ENCODE measurements at regions not wholly inside any gene's neighbourhood (a gene's known extent, or its start where the extent isn't known, plus 50 kb on each side); places are given as distances from the start of the nearest gene placed in this dataset.
"Not testable (repeated sequence)": the region's sequence is repeated elsewhere in the genome, so short reads cannot be mapped to it uniquely, and the experiment has no call there.

GRCh38 chr10:5268743-5269142 lies 72.1 kb downstream of the AKR1C4 start:
- ATAC-seq (replicated peaks in 6 of 8), result no peak
- Histone ChIP-seq H3K27ac (no peak overlapping the region), H3K4me1 (replicated peaks in 1 of 2) (no peaks in the 10 kb centered on the region), H3K4me3 (no peak overlapping the region)
- 0 to 80% (median 43%) methylated on average over 1 of the region's 1 CpG; no CpG with 5 or more reads in 3 of the 10 experiments for WGBS, 10 experiments
- in situ Hi-C loops (cut with MboI; ENCODE audit: low pct_unique_long_range_greater_than_20kb in 2 of 9, low sequenced_read_pairs in 9 of 9, unreplicated experiment in 9 of 9), result no loop called here

- Histone ChIP-seq H3K4me1 (replicated peaks in 1 of 2) (no peaks in the 10 kb centered on the region), H3K27ac (no peak overlapping the region), H3K4me3 (no peak overlapping the region)
- in situ Hi-C loops (cut with MboI; ENCODE audit: low pct_unique_long_range_greater_than_20kb in 2 of 9, low sequenced_read_pairs in 9 of 9, unreplicated experiment in 9 of 9), result no loop called here
- ATAC-seq (replicated peaks in 6 of 8), result no peak
Measured at GRCh38 chr10:5269791-5270190, 73.2 kb downstream of the AKR1C4 start.

- Histone ChIP-seq H3K4me1 (replicated peaks in 1 of 2) (no peaks in the 10 kb centered on the region), H3K27ac (no peak overlapping the region), H3K4me3 (no peak overlapping the region)
- ATAC-seq (replicated peaks in 6 of 8), result no peak
- in situ Hi-C loops (cut with MboI; ENCODE audit: low pct_unique_long_range_greater_than_20kb in 2 of 9, low sequenced_read_pairs in 9 of 9, unreplicated experiment in 9 of 9), result no loop called here
- WGBS, 10 experiments, result 60 to 100% (median 94%) methylated on average over 1 of the region's 1 CpG; no CpG with 5 or more reads in 6 of the 10 experiments
Measured at GRCh38 chr10:5271526-5271925, 74.9 kb downstream of the AKR1C4 start.

GRCh38 chr10:5272065-5272803 lies 75.6 kb downstream of the AKR1C4 start:
- Histone ChIP-seq H3K27ac (no peak overlapping the region), H3K4me1 (replicated peaks in 1 of 2) (no peaks in the 10 kb centered on the region), H3K4me3 (no peak overlapping the region)
- ATAC-seq (replicated peaks in 6 of 8), result no peak
- WGBS, 10 experiments, result 20 to 100% (median 85%) methylated on average over 1 to 3 of the region's 3 CpGs; no CpG with 5 or more reads in 2 of the 10 experiments
- in situ Hi-C loops (cut with MboI; ENCODE audit: low pct_unique_long_range_greater_than_20kb in 2 of 9, low sequenced_read_pairs in 9 of 9, unreplicated experiment in 9 of 9), result no loop called here

DNA sequence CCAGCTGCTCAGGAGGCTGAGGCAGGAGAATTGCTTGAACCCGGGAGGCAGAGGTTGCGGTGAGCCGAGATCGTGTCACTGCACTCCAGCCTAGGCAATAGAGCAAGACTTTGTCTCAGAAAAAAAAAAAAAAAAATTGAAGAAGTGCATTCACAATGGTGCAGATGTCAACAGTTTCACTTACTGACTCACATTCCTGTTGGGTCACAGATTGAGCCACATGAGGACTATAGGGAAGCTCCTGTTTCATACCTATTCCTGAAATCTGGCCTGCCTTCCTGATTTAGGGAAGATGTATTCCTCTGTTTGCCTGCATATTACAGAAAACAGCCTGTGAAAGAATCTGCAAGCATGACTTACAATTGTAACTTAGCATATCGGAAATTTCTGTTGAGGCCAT lies 78.2 kb downstream of the AKR1C4 start:
- Histone ChIP-seq H3K27ac (no peak overlapping the region), H3K4me1 (replicated peaks in 1 of 2) (no peaks in the 10 kb centered on the region), H3K4me3 (no peak overlapping the region)
- in situ Hi-C loops (cut with MboI; ENCODE audit: low pct_unique_long_range_greater_than_20kb in 2 of 9, low sequenced_read_pairs in 9 of 9, unreplicated experiment in 9 of 9), result loop anchor here in 1 of 9 experiments (25.0 kb wide), 1 partner anchor 437 kb away; the partner anchor contains the start of gene AKR1E2
- no peak for ATAC-seq (replicated peaks in 6 of 8)
- WGBS, 10 experiments, result 82 to 100% (median 100%) methylated on average over 1 to 5 of the region's 5 CpGs; no CpG with 5 or more reads in 5 of the 10 experiments

GRCh38 chr10:5281356-5281755 lies 83.4 kb upstream of the UCN3 start:
- 0 to 100% (median 79%) methylated on average over 1 to 2 of the region's 2 CpGs for WGBS, 10 experiments
- no peak for ATAC-seq (replicated peaks in 6 of 8)
- H3K27ac ChIP-seq, result no peak overlapping the region
- in situ Hi-C loops (cut with MboI; ENCODE audit: low pct_unique_long_range_greater_than_20kb in 2 of 9, low sequenced_read_pairs in 9 of 9, unreplicated experiment in 9 of 9), result loop anchor here in 2 of 9 experiments (10.0 to 25.0 kb wide), 2 partner anchors 187 to 444 kb away; partner anchors contain the start of genes AKR1C3 (in 1 of the 2) and AKR1E2 (in 1 of the 2)
- H3K4me3 ChIP-seq, result no peak overlapping the region
- peaks cover 8 to 14% of the 10 kb centered on the region in 2 donors for H3K4me1 ChIP-seq (replicated peaks in 1 of 2)

DNA sequence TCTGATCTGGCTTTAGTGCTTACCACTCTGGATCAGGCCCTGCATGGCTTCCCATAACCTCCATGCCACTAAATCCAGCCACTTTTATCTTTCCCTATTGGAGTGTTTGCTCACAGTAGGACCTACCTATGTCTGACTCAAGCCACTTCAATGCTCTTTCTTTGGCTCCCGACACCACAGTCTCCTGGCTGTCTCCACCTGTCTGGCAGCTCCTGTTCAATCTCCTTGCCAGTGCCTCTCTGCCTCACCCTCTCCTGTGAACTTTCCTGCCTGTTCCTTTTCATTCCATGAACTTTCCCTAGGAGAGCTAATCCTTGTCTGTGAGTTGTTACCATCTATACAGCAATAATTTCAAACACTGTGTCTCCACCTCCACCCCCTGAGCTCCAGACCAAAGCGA lies 82.6 kb upstream of the UCN3 start:
- in situ Hi-C loops (cut with MboI; ENCODE audit: low pct_unique_long_range_greater_than_20kb in 2 of 9, low sequenced_read_pairs in 9 of 9, unreplicated experiment in 9 of 9), result loop anchor here in 2 of 9 experiments (10.0 to 25.0 kb wide), 2 partner anchors 187 to 445 kb away; partner anchors contain the start of genes AKR1C3 (in 1 of the 2) and AKR1E2 (in 1 of the 2)
- WGBS, 10 experiments, result 64 to 100% (median 87%) methylated on average over 1 to 2 of the region's 2 CpGs; no CpG with 5 or more reads in 3 of the 10 experiments
- H3K27ac ChIP-seq, result no peak overlapping the region
- H3K4me1 ChIP-seq (replicated peaks in 1 of 2), result peaks cover 8 to 14% of the 10 kb centered on the region in 2 donors
- no peak overlapping the region for H3K4me3 ChIP-seq
- ATAC-seq (replicated peaks in 6 of 8), result no peak

DNA sequence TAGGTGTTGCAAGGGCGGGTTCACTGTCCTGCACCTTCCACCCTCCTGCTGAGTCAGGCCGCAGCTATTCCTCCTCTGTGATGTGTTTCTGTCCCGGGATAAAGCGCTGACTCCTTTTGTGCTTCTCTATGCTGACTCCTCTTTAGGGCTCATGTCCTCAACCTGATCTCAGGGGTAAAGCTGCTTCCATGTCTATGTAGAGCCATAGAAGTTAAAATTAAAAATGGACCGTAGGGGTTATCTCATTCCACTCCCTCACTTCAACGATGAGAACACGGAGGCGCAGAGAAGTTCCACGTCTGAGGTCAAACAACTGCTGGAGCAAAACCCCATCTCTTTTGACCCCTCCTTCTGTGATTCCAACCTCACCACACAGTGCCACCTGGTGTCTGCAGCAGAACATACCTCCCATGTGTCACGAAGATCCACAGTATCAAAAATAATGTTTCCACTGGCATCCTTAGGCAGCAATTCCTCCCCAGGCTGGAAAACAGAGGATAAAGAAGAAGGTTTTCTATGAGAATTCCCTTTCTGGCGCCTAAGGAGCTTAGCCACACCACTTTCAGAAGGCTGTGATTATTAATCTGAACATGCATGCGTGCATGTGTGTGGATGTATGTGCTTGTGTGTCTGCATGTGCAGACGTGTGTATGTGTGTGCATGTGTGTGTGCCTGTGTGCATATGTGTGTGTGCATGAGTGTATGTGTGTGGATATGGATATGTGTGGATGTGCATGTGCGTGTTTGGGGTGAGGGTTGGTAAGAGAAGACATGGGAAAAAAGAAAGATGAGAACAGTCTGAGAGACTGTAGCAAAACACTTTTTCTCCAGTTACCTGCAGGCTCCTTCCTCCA lies 81.2 kb upstream of the UCN3 start:
- in situ Hi-C loops (cut with MboI; ENCODE audit: low pct_unique_long_range_greater_than_20kb in 2 of 9, low sequenced_read_pairs in 9 of 9, unreplicated experiment in 9 of 9), result loop anchor here in 2 of 9 experiments (10.0 to 25.0 kb wide), 2 partner anchors 189 to 446 kb away; partner anchors contain the start of genes AKR1C3 (in 1 of the 2) and AKR1E2 (in 1 of the 2)
- Histone ChIP-seq H3K27ac (no peak overlapping the region), H3K4me1 (replicated peaks in 1 of 2) (peaks cover 8 to 14% of the 10 kb centered on the region in 2 donors), H3K4me3 (no peak overlapping the region)
- 0 to 80% (median 36%) methylated on average over 2 to 11 of the region's 14 CpGs; no CpG with 5 or more reads in 2 of the 10 experiments for WGBS, 10 experiments
- peak in 7 of 8 experiments; percentile 45 to 96 (median 51) for ATAC-seq (replicated peaks in 6 of 8)

GRCh38 chr10:5284311-5285057 lies 80.3 kb upstream of the UCN3 start:
- 0 to 100% (median 65%) methylated on average over 1 to 7 of the region's 9 CpGs for WGBS, 10 experiments
- in situ Hi-C loops (cut with MboI; ENCODE audit: low pct_unique_long_range_greater_than_20kb in 2 of 9, low sequenced_read_pairs in 9 of 9, unreplicated experiment in 9 of 9), result loop anchor here in 2 of 9 experiments (10.0 to 25.0 kb wide), 2 partner anchors 190 to 447 kb away; partner anchors contain the start of genes AKR1C3 (in 1 of the 2) and AKR1E2 (in 1 of the 2)
- peaks cover 8 to 14% of the 10 kb centered on the region in 2 donors for H3K4me1 ChIP-seq (replicated peaks in 1 of 2)
- H3K4me3 ChIP-seq, result no peak overlapping the region
- peak; percentile 37 to 95 (median 93) for ATAC-seq (replicated peaks in 6 of 8)
- peak overlapping the region in 1 of 2 donors; percentile 66 for H3K27ac ChIP-seq

DNA sequence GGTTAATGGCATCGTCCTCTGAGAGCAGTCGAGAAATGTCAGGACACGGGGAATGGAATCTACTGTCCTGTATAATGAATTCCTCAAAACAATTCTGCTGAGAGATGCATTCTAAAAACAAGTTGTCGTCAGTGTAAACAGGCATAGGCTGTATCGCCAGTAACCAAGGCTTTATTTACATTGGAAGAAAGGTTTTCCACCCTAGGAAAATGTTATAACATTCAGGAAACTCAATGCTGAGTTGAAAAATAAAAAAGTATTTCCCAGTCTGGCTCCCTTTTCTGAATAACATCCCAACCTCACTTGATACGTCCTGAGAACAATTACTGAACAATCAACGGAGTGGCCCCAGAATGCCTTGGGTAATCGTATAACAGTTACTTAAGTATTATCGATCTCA lies 79.6 kb upstream of the UCN3 start:
- ATAC-seq (replicated peaks in 6 of 8), result no peak
- in situ Hi-C loops (cut with MboI; ENCODE audit: low pct_unique_long_range_greater_than_20kb in 2 of 9, low sequenced_read_pairs in 9 of 9, unreplicated experiment in 9 of 9), result loop anchor here in 2 of 9 experiments (10.0 to 25.0 kb wide), 2 partner anchors 190 to 448 kb away; partner anchors contain the start of genes AKR1C3 (in 1 of the 2) and AKR1E2 (in 1 of the 2)
- WGBS, 10 experiments, result 81 to 96% (median 83%) methylated on average over 2 to 9 of the region's 9 CpGs; no CpG with 5 or more reads in 3 of the 10 experiments

GRCh38 chr10:5288359-5288758 lies 76.4 kb upstream of the UCN3 start:
- in situ Hi-C loops (cut with MboI; ENCODE audit: low pct_unique_long_range_greater_than_20kb in 2 of 9, low sequenced_read_pairs in 9 of 9, unreplicated experiment in 9 of 9), result loop anchor here in 2 of 9 experiments (10.0 to 25.0 kb wide), 2 partner anchors 194 to 451 kb away; partner anchors contain the start of genes AKR1C3 (in 1 of the 2) and AKR1E2 (in 1 of the 2)
- no peak for ATAC-seq (replicated peaks in 6 of 8)
- H3K4me1 ChIP-seq (replicated peaks in 1 of 2), result peaks cover 8 to 14% of the 10 kb centered on the region in 2 donors
- no peak overlapping the region for H3K27ac ChIP-seq
- no peak overlapping the region for H3K4me3 ChIP-seq
- 0 to 95% (median 74%) methylated on average over 2 to 4 of the region's 4 CpGs; no CpG with 5 or more reads in 1 of the 10 experiments for WGBS, 10 experiments

More for the DNA sequence above, 79.6 kb upstream of the UCN3 start:
- Histone ChIP-seq H3K4me3 (no peak overlapping the region), H3K4me1 (replicated peaks in 1 of 2) (peaks cover 8 to 14% of the 10 kb centered on the region in 2 donors), H3K27ac (no peak overlapping the region)

DNA sequence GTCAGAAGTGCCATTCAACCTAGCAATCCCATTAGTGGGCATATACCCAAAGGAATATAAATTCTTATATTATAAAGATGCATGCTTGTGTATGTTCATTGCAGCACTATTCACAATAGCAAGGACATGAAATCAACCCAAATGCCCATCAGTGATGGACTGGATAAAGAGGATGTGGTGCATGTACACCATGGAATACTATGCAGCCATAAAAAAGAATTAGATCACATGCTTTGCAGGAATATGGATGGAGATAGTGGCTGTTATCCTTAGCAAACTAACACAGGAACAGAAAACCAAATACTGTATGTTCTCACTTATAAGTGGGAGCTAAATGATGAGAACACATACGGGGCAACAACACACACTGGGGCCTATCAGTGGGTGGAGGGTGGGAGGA lies 75.5 kb upstream of the UCN3 start:
- not testable (repeated sequence) for H3K4me1 ChIP-seq (replicated peaks in 1 of 2); H3K4me3 ChIP-seq; ATAC-seq (replicated peaks in 6 of 8); H3K27ac ChIP-seq
- 80 to 100% (median 87%) methylated on average over 1 of the region's 1 CpG; no CpG with 5 or more reads in 6 of the 10 experiments for WGBS, 10 experiments
- in situ Hi-C loops (cut with MboI; ENCODE audit: low pct_unique_long_range_greater_than_20kb in 2 of 9, low sequenced_read_pairs in 9 of 9, unreplicated experiment in 9 of 9), result loop anchor here in 2 of 9 experiments (10.0 to 25.0 kb wide), 2 partner anchors 194 to 452 kb away; partner anchors contain the start of genes AKR1C3 (in 1 of the 2) and AKR1E2 (in 1 of the 2)

All from motor neuron (in vitro differentiated cells).